Right lobe of liver (tissue), 4 donors: ENCODE measurements at regions not wholly inside any gene's neighbourhood (a gene's known extent, or its start where the extent isn't known, plus 50 kb on each side); places are given as distances from the start of the nearest gene placed in this dataset.

Source experiments
- POLR2A ChIP-seq: fragments of 450-650 bp; IDR thresholded peaks from one replicate; pipeline ENCODE4 v1.6.1; 2017; ENCODE audit warnings: antibody characterized with exemption, mild to moderate bottlenecking
- TF ChIP-seq, protein P1 (sequence below), 4 donors: fragments of 200-600 bp in 3 of 4; fragments of 450-650 bp in 1 of 4; IDR thresholded peaks; one replicate each; pipeline versions ENCODE4 v1.5.1 to v1.8.0; 2016 to 2022; ENCODE audit warnings: antibody characterized with exemption in 4 of 4, mild to moderate bottlenecking in 2 of 4
- donor health status: DM: no; HTN: no; CAD: no.
- donor health status: DM: no; HTN: no; CAD: no.
- donor health status: DM: no; HTN: yes; CAD: no.

DNA sequence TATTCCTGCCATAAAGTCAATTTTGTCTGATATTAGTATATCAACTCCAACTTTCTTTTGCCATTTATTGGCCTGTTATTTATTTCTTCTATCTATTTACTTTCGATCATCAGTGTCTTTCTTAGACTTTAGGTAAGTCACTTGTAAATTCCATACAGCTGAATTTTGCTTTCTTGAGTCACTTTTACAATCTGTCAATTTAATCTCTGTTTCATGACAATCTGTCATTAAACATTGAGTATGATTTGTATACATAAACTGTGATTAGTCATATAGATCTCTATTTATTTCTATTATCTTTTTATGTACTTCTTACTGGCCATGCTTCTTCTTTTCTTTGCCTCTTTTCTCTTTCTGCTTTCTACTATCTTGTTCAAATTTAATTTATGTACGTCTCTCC lies 160.1 kb downstream of the TMA16 start:
- TF ChIP-seq, protein P1, sequence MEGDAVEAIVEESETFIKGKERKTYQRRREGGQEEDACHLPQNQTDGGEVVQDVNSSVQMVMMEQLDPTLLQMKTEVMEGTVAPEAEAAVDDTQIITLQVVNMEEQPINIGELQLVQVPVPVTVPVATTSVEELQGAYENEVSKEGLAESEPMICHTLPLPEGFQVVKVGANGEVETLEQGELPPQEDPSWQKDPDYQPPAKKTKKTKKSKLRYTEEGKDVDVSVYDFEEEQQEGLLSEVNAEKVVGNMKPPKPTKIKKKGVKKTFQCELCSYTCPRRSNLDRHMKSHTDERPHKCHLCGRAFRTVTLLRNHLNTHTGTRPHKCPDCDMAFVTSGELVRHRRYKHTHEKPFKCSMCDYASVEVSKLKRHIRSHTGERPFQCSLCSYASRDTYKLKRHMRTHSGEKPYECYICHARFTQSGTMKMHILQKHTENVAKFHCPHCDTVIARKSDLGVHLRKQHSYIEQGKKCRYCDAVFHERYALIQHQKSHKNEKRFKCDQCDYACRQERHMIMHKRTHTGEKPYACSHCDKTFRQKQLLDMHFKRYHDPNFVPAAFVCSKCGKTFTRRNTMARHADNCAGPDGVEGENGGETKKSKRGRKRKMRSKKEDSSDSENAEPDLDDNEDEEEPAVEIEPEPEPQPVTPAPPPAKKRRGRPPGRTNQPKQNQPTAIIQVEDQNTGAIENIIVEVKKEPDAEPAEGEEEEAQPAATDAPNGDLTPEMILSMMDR (IDR thresholded peaks at IDR 0.05), result no peak
- no peak for TF ChIP-seq POLR2A
